PC-9 (cell line): ENCODE measurements at regions not wholly inside any gene's neighbourhood (a gene's known extent, or its start where the extent isn't known, plus 50 kb on each side); places are given as distances from the start of the nearest gene placed in this dataset.

Source experiments
- BruUV-seq: library from RNA; stranded (reverse); fragments of 400-500 nt; replicated peaks from 2 replicates; lab custom pipeline; 2021; lab: Mats Ljungman, UMichigan
- CTCF ChIA-PET: fragments of 300-600 bp; sonication (Branson Sonifier 250); formaldehyde crosslinking; loops from one replicate; lab custom pipeline; 2022; ENCODE audit warnings: antibody characterized with exemption; lab: Charles Lee
- POLR2A ChIA-PET: fragments of 300-600 bp; sonication (Branson Sonifier 250); formaldehyde crosslinking; loops from one replicate; lab custom pipeline; 2022; ENCODE audit warnings: antibody characterized with exemption; ENCODE audit not compliant: unreplicated experiment; lab: Charles Lee
- DNase-seq, 2 experiments: peaks; one replicate each; pipeline versions ENCODE4 v3.0.0 to v3.0.0-alpha.2; 2015 to 2022; ENCODE audit warnings: mixed read lengths in 1 of 2
- H2AFZ ChIP-seq: fragments of 200-600 bp; sonication (generic); 2 replicates; pipeline ENCODE4 v1.8.1; 2017; ENCODE audit warnings: antibody characterized with exemption
- H3F3A ChIP-seq: fragments of 200-600 bp; sonication (generic); 2 replicates; pipeline ENCODE4 v1.8.1; 2017; ENCODE audit warnings: antibody characterized with exemption, mild to moderate bottlenecking, low read depth; ENCODE audit not compliant: insufficient read depth
- H3K27ac ChIP-seq: fragments of 200-600 bp; sonication (generic); 2 replicates; pipeline ENCODE4 v1.6.1; 2016; ENCODE audit warnings: mixed run types
- H3K27me3 ChIP-seq: fragments of 200-600 bp; sonication (generic); 2 replicates; pipeline ENCODE4 v1.6.1; 2016; ENCODE audit warnings: low read depth, mixed run types; ENCODE audit not compliant: insufficient read depth
- H3K36me3 ChIP-seq: fragments of 200-600 bp; sonication (generic); 2 replicates; pipeline ENCODE4 v1.6.1; 2016; ENCODE audit warnings: low read depth, mixed run types
- H3K4me1 ChIP-seq: fragments of 200-600 bp; sonication (generic); replicated peaks from 2 replicates; pipeline ENCODE4 v1.6.1; 2016; ENCODE audit warnings: mixed run types; ENCODE audit not compliant: insufficient read depth
- H3K4me2 ChIP-seq: fragments of 200-600 bp; sonication (generic); 2 replicates; pipeline ENCODE4 v1.6.1; 2017; ENCODE audit warnings: mixed run types
- H3K4me3 ChIP-seq: fragments of 200-600 bp; sonication (generic); 2 replicates; pipeline ENCODE4 v1.6.1; 2016; ENCODE audit warnings: mixed run types
- H3K79me2 ChIP-seq: fragments of 200-600 bp; sonication (generic); 2 replicates; pipeline ENCODE4 v1.6.1; 2017; ENCODE audit warnings: low read depth, mixed run types
- H3K9me2 ChIP-seq: fragments of 200-600 bp; sonication (generic); 2 replicates; pipeline ENCODE4 v1.8.1; 2017; ENCODE audit warnings: mild to moderate bottlenecking; ENCODE audit not compliant: insufficient read depth
- H3K9me3 ChIP-seq: fragments of 200-600 bp; sonication (generic); 2 replicates; pipeline ENCODE4 v1.8.1; 2016; ENCODE audit warnings: low read depth; ENCODE audit not compliant: insufficient read depth
- H4K20me1 ChIP-seq: fragments of 200-600 bp; sonication (generic); 2 replicates; pipeline ENCODE4 v1.8.1; 2017; ENCODE audit not compliant: insufficient read depth
- EZH2 ChIP-seq: fragments of 200-600 bp; sonication (generic); IDR thresholded peaks from 2 replicates; pipeline ENCODE4 v1.8.0; 2017; ENCODE audit warnings: antibody characterized with exemption, low read depth
- intact Hi-C: fragments of 100-400 bp; cut with micrococcal nuclease; formaldehyde crosslinking; loops from one replicate; pipeline ENCODE4 v1.10.0; 2022; ENCODE audit not compliant: unreplicated experiment
- TF ChIP-seq, protein P1 (sequence below): fragments of 200-600 bp; sonication (generic); conservative IDR thresholded peaks from 2 replicates; pipeline ENCODE4 v1.6.1; 2017; ENCODE audit warnings: mixed run types, antibody characterized with exemption, mild to moderate bottlenecking, moderate library complexity

DNA sequence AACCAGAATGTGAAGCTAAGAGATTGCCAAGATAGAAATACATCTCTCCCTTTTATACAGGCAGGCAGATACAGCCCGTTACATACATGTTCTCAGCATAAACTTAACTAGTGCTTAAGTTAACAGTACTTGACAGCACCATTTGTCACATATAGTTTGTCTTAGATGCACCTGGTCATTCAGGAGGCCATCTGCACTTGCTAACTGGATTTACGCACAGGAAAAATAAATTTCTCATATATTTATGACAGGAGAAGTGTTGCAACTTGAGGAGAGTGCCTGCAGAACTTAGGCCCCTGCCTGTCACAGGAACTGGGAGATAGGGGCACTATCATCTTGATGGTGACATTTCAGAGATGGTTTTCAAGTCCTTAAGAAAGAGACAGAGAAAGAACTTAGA, 1462.1 kb upstream of the CDH9 start:
- ChIA-PET POLR2A (no interaction called here), CTCF (no interaction called here)
- Histone ChIP-seq H4K20me1 (no peaks in the 10 kb centered on the region), H3K4me2 (no peak overlapping the region), H2AFZ (no peak overlapping the region), H3K27ac (no peak overlapping the region), H3K36me3 (no peaks in the 10 kb centered on the region), H3K27me3 (no peaks in the 10 kb centered on the region), H3K79me2 (no peaks in the 10 kb centered on the region), H3K9me3 (no peaks in the 10 kb centered on the region), H3K4me3 (no peak overlapping the region), H3F3A (no peaks in the 10 kb centered on the region), H3K9me2 (no peaks in the 10 kb centered on the region), H3K4me1 (no peaks in the 10 kb centered on the region)
- DNase-seq, result no peak
- TF ChIP-seq, protein P1, sequence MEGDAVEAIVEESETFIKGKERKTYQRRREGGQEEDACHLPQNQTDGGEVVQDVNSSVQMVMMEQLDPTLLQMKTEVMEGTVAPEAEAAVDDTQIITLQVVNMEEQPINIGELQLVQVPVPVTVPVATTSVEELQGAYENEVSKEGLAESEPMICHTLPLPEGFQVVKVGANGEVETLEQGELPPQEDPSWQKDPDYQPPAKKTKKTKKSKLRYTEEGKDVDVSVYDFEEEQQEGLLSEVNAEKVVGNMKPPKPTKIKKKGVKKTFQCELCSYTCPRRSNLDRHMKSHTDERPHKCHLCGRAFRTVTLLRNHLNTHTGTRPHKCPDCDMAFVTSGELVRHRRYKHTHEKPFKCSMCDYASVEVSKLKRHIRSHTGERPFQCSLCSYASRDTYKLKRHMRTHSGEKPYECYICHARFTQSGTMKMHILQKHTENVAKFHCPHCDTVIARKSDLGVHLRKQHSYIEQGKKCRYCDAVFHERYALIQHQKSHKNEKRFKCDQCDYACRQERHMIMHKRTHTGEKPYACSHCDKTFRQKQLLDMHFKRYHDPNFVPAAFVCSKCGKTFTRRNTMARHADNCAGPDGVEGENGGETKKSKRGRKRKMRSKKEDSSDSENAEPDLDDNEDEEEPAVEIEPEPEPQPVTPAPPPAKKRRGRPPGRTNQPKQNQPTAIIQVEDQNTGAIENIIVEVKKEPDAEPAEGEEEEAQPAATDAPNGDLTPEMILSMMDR, result no peak
- TF ChIP-seq EZH2, result no peak
- no TSS peak for BruUV-seq
- intact Hi-C loops, result no loop called here

DNA sequence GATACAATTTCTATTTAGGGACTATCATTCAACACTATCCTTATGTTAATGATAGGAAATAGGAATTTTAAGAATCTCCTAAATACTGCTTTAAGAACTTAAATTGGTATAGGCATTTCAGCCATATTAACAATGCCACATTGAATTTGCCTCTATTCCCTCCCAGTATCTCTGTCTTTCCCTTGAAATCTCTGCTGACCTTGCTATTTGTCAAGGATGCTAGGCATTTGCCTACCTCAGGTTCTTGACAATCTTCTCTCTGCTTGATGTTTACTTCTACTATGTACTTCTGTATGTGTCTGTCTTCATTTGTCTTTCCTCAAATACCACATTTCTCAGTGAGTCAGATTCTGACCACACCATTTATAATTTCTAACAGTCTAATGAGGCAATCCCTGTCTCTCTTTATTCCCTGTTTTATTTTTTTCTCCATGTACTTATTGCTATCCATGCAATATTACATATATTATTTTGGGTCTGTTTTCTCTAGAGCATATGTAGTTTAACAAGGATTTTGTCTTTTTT, 1461.4 kb upstream of the CDH9 start:
- intact Hi-C loops, result no loop called here
- H3K4me1 ChIP-seq, result no peaks in the 10 kb centered on the region
- H3K4me2 ChIP-seq, result no peak overlapping the region
- H4K20me1 ChIP-seq, result no peaks in the 10 kb centered on the region
- H3K79me2 ChIP-seq, result no peaks in the 10 kb centered on the region
- no TSS peak for BruUV-seq
- ChIA-PET POLR2A (no interaction called here), CTCF (no interaction called here)
- no peaks in the 10 kb centered on the region for H3F3A ChIP-seq
- no peaks in the 10 kb centered on the region for H3K9me2 ChIP-seq
- TF ChIP-seq, protein P1, result no peak
- TF ChIP-seq EZH2, result no peak
- no peak overlapping the region for H2AFZ ChIP-seq
- H3K4me3 ChIP-seq, result no peak overlapping the region
- H3K27ac ChIP-seq, result no peak overlapping the region
- no peaks in the 10 kb centered on the region for H3K9me3 ChIP-seq
- no peaks in the 10 kb centered on the region for H3K36me3 ChIP-seq
- no peak for DNase-seq
- H3K27me3 ChIP-seq, result no peaks in the 10 kb centered on the region

DNA sequence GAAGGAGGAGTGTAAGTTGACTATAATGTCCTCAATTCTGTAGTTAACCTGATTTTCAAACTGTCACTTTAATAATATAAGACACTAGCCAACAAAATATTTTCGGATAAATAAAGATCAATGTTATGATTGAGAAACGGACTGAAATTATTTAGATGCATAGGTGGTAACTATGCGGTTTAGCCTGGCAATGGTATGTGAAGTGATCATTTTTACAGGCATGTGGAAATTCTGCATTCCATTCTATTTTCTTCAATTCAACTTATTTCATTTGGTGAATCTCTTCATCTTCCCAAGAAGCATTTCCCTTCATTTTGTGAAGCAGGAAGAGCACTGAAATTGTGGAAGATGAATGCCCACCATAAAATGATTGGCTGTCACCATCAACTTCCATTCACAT, 1457.5 kb upstream of the CDH9 start:
- Histone ChIP-seq H3K4me3 (no peak overlapping the region), H3K4me2 (no peak overlapping the region), H4K20me1 (no peaks in the 10 kb centered on the region), H3K79me2 (no peaks in the 10 kb centered on the region), H3K27me3 (no peaks in the 10 kb centered on the region), H3K4me1 (no peaks in the 10 kb centered on the region), H2AFZ (no peak overlapping the region), H3K9me3 (no peaks in the 10 kb centered on the region), H3F3A (no peaks in the 10 kb centered on the region), H3K27ac (no peak overlapping the region), H3K36me3 (no peaks in the 10 kb centered on the region), H3K9me2 (no peaks in the 10 kb centered on the region)
- no TSS peak for BruUV-seq
- ChIA-PET CTCF (no interaction called here), POLR2A (no interaction called here)
- no peak for DNase-seq
- intact Hi-C loops, result no loop called here
- TF ChIP-seq, protein P1, result no peak
- TF ChIP-seq EZH2, result no peak
